Suppressor macrophage (primary cell): ENCODE measurements at regions not wholly inside any gene's neighbourhood (a gene's known extent, or its start where the extent isn't known, plus 50 kb on each side); places are given as distances from the start of the nearest gene placed in this dataset.
"Not testable (repeated sequence)": the region's sequence is repeated elsewhere in the genome, so short reads cannot be mapped to it uniquely, and the experiment has no call there.

Experiments
- DNase-seq, 4 experiments: peaks; one replicate each; pipeline ENCODE4 v3.0.0-alpha.2; 2020 to 2022

- DNase-seq = no peak
Observed at GRCh38 chr7:153886506-153887441, 165.4 kb upstream of the DPP6 start.

DNA sequence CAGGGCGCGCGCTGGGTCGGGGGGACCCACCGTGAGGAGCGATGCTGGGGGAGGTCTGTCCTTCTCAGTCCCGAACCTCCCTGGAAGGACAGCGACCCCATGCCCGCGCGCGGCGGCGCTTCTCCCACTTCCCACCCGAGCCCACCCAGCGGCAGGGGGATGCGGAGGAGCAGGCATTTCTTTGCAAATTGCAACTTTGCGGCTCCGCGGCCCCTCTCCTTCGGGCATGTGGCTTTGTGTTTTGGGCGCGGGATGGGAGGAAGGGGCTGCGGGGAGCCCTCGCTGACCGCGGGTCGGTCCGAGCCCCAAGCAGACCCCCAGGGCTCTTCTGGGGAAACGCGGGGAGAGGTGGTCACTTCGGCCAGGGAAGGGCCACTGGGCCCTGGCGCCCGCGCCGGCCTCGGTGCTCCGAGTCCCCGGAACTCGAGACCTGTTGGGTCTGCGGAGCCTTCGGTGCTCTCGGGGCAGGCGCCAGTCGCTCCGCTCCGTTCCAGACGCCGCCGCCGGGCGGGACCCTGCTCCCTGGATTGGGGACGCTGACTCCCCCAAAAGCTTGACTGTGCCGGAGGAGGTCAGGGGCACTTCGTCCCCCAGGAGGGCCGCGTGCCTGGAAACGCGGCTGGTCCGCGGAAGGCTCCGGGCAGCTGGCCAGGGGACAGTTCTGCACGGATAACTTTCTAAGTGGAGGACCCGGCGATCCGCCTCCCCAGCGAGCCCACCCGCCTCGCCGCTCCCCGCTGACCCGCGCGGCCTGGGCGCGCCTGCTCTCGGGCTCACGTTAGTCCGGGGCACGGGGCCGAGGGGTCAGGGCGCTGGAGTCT is 164.2 kb upstream of the DPP6 start:
- DNase-seq = no peak

DNA sequence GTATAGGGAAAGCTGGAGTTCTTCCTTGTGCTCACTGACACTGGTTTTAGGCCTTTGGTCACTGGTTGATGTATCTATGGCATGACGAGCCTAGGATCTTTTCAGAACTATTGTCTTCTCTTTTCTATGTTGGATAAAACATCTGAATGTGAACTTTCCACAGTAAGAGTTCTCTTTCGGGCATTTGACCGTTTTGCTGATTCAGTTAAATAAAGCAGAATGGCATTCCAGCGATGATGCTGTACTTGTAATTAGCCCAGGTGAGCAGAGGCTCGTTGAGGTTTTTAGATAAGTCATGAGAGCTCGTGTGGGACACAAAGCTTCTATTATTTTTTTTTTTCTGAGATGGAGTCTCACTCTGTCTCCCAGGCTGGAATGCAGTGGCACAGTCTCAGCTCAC is 160.2 kb upstream of the DPP6 start:
- DNase-seq = no peak

DNA sequence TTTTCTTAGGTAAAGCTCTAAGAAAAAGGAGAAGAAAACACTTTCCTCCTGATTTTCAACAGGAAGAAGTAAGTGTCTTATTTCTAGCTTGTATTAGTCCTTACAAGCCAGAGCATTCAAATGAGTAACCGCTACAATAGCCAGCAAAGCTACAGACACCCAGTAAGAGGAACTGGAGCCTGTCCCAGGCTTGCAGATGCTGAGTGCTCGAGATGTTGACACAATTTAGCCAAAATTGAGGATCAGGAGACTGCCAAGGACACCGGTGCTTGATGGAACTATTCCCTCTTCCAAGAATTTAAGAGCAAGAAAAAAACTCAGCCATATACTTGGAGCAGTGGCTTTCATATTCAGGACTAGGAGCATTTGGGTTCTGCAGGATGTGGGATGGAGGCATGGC is 149.3 kb upstream of the DPP6 start:
- no peak for DNase-seq

GRCh38 chr7:153912211-153912610 is 140.0 kb upstream of the DPP6 start:
- DNase-seq = no peak

DNA sequence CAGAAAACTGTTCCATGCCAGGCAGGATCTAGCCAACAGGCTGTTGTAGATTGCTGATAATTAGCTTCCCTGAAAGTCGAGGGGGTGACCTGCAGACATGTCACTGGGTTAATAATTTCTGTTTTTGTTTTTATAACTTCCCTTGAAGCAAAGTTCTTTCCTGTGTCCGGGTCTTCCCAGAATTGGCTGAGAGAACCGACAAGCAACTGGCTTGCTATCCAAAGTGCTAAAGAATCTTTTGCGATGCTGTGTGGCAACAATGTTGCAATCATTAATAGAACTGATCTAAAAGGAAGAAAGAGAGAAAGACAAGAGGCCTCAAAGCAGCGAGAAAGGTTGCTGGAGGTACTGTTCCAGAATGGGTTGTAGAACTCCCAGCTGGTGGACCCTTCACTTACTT is 132.1 kb upstream of the DPP6 start:
- no peak for DNase-seq

GRCh38 chr7:153920897-153921296 is 131.3 kb upstream of the DPP6 start:
- DNase-seq = no peak

DNA sequence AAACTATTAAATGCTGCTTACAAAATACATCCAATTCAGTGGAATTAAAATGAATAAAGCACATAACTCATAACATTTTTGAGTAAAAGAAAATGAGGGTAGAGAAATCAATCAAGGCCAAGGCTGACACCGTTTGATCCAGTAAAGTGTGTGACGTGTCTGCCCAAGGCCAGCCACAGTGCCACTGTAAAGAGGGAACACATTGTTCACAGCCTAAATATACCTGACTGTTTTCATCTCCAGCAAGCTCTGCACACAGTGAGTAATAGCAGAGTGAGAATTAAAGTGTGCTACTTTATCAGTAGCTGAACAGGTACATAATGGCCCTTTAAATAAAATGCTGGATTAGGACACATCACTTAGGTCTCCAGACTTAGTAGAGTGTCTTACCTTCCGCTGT is 130.8 kb upstream of the DPP6 start:
- DNase-seq = no peak

- DNase-seq = no peak
Observed at GRCh38 chr7:153930696-153931095, 121.5 kb upstream of the DPP6 start.

DNA sequence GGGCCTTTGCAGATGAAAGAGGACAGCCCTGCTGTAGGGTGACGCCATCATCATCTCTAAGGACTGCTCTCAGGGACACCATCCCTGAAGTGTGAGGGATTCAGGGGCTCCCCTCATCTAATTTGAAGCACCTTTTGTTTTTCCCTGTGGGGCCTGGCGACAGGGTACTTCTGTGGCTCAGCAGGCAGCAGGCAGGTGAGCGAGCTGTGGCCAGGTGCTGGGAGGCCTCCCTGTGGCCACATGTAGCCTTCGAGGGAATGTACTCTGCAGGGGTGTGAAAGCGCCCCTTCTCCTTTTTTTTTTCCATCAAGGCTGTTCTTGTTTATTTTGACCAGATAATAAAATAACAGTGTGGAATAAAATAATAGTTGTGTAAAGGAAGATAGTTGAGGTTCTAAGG is 118.2 kb upstream of the DPP6 start:
- no peak for DNase-seq

DNA sequence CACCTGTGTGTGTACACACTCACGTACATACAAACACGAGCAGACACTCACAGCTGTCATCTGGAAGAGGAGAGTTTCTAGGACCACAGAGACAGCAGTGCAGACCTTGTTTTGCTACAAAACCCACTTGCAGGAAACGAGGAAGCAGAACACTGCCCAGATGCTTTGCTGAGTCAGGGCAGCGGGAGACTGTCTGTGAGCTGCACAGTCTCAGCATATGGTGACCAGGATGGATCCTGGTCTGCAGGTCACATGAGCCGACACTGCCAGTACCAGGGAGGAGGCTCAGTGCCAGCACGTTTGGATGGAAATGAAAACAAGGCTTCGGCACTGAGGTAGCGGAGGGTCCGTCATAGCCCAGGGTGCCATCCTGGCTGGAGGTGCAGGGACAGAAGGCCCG is 117.6 kb upstream of the DPP6 start:
- DNase-seq = no peak

DNA sequence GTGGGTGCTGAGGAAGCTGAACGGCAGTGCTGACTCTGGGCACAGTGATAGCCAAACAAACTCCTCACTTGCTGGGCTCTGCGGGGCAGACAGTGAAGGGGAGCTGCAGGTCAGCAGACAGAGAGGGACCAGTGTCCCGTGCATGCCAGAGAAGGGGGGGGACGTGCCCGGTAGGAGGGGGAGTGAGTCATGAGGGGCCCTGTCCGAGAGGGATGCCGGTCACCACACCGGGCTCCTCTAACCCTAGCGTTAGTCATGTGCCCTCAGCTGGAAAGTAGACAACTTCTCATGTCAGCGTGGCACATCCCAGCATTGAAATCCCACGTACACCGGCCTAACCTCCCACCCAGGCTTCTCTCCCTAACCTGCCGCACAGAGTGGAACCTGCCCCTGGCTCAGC is 117.1 kb upstream of the DPP6 start:
- no peak for DNase-seq

- DNase-seq = no peak
Observed at GRCh38 chr7:153938451-153938850, 113.7 kb upstream of the DPP6 start.

DNA sequence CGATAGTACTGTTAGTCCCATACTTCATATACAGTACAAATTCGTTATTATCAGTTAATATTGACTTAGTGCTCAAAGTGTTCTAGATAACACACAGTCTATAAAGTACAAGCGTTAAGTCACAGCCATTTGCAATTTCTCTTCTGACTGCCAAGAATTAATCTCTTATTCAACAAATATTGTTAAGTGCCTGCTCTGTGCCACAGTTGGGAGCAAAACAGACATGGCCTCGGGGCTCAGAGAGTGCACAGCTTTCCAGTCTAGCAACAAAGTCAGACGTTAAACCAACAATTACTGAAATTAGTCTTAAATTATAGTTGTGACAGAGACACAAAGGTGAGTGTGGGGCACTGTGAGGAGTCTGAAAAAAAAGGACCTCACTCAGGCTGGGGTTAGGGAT is 113.0 kb upstream of the DPP6 start:
- DNase-seq = no peak

DNA sequence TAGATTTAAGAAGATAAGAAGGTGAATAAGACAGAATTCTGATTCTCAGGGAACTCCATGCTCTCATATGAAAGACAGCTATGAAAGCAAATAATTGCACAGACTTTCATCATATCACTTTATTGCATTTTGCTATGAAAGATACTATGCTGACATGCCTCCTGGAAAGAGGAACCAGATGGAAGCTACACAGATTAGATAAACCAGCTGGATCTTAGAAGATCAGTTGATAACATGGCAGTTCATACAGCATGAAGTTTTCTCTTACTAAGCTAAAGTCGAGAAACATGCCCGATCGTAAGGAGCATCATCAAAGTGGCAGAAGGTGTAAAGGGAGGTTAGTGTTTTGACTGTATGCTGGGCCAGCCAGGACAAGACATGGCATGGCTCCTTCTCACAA is 112.5 kb upstream of the DPP6 start:
- DNase-seq = no peak

GRCh38 chr7:153941061-153941460 is 111.1 kb upstream of the DPP6 start:
- DNase-seq = no peak

DNA sequence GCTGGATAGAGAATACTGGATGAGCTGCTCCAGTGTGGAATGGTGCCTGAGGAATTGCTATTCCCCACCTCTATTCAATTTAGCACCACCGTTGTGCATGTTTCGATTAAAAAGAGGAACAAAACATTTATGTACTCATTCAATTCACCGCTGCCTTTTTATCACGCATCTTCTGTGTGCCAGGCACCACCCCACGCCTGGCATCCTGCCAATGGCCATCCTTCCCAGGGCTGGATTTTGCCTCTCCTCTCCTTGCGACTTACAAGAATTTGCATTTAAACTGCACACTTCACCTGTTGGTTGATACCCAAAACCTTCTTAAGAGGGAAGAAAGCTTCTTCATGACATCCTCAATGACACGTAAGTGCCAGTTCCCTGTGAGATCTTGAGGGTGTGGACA is 110.2 kb upstream of the DPP6 start:
- no peak for DNase-seq

- DNase-seq = no peak
Observed at GRCh38 chr7:153943457-153943856, 108.7 kb upstream of the DPP6 start.

DNA sequence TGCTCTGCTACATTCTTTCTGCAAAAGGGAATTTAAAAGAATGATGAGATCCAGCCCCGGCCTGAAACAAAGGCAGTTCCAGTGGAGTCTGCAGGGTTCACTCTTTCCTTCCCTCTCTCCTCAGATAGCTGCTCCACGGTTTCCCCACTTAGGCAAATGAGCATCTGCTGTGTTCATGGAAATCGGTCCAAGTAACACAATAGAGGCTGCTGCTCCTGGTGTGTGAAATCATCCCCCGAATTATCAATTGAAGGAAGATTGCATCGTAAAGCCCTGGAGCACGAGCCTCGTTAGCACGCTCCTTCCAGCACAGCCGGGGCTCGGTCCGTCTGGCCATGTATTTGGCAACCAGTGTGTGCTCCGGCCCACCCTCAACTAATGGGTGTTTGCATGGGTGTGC is 108.3 kb upstream of the DPP6 start:
- DNase-seq = no peak

DNA sequence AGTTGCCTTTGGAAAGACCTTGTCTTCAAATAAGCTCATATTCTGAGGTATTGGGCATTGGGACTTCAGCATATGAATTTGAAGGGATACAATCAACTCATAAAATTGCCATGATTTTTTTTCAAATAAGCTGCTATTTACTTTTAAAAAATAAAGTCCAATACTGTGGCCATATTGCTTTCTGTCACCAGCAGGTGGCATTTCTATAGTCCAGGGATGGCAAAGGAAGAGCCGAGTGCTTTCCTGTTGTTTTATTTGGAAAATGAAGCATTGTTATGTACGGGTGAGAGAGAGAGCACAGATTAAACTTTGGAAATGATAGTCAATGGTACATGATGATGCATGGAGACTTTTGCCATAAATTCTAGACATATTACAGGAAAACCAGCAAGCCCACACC is 104.1 kb upstream of the DPP6 start:
- no peak for DNase-seq

GRCh38 chr7:153951316-153951715 is 100.9 kb upstream of the DPP6 start:
- no peak for DNase-seq

GRCh38 chr7:153954477-153954876 is 97.7 kb upstream of the DPP6 start:
- DNase-seq = no peak

DNA sequence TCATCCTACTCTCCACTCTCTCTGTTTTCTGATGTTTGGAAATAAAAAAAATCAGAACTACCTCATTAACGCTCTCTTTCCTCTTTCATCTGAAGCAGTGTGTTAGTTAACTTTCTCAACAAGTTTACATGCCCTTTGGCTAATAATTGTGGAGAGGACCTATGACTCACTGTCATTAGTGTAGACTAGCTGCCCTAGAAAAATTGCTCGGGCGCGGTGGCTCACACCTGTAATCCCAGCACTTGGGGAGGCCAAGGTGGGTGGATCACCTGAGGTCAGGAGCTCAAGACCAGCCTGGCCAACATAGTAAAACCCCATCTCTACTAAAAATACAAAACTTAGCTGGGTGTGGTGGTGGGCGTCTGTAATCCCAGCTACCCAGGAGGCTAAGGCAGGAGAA is 94.5 kb upstream of the DPP6 start:
- DNase-seq = not testable (repeated sequence)

- DNase-seq = not testable (repeated sequence)
Observed at GRCh38 chr7:153958381-153958780, 93.8 kb upstream of the DPP6 start.
